ENCODE measurements at regions not wholly inside any gene's neighbourhood (a gene's known extent, or its start where the extent isn't known, plus 50 kb on each side); places are given as distances from the start of the nearest gene placed in this dataset.

DNA sequence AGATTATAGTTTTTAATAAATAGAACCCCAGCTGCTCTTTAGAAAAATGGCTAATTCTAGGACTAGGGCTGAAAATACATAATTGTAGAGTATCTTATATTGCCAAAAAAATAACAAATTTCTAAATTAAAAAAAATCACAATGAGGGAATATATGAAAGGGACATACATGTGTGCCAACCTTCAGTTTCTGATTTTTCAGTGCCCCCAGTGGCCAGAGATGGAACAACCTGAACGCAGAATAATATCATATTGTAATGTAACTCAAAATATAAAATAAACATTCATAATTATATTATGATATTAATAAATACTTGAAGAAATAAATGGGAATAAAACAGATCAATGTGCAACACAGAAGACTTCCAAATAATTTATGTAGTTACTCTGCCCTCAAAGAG lies 460.5 kb downstream of the ZNF385D start:
- no CpG with 5 or more reads among the region's 1 CpG for WGBS (ENCODE audit: insufficient coverage)
- no peaks in the 10 kb centered on the region for H3K4me1 ChIP-seq (ENCODE audit: control extremely low read depth in 1 of 4, control insufficient read depth in 4 of 4, insufficient read depth in 4 of 4, low read length in 3 of 4)
- H3K27ac ChIP-seq (ENCODE audit: insufficient read depth in 1 of 2, low read depth in 1 of 2, low read length in 2 of 2, poor library complexity in 1 of 2, severe bottlenecking in 2 of 2): no peak overlapping the region
- no peaks in the 10 kb centered on the region for H3K27me3 ChIP-seq (replicated peaks in 2 of 5; ENCODE audit: control insufficient read depth in 4 of 5, insufficient read depth in 5 of 5, low read length in 4 of 5)
- H3K9me3 ChIP-seq (ENCODE audit: control extremely low read depth in 1 of 5, control insufficient read depth in 4 of 5, insufficient read depth in 2 of 5, low read depth in 1 of 5, low read length in 4 of 5): peaks cover 0 to 3% (median 0%) of the 10 kb centered on the region in 5 experiments
- ChIA-PET POLR2A (no interaction called here), CTCF (interaction anchor here (1.0 kb wide), 1 partner anchor 12 kb away, joined by 3 read pairs; no protein-coding TSS in a partner anchor)
- H3K4me3 ChIP-seq (ENCODE audit: control insufficient read depth in 1 of 7, extremely low read depth in 1 of 7, insufficient read depth in 4 of 7, low read depth in 2 of 7, low read length in 6 of 7): no peak overlapping the region
- no peak for DNase-seq
- no peaks in the 10 kb centered on the region for H3K36me3 ChIP-seq (ENCODE audit: control insufficient read depth in 4 of 4, insufficient read depth in 4 of 4, low read length in 3 of 4)

GRCh38 chr3:21274079-21274571 lies 476.9 kb downstream of the ZNF385D start:
- CTCF ChIA-PET: no interaction called here
- Histone ChIP-seq H3K36me3 (ENCODE audit: control insufficient read depth in 4 of 4, insufficient read depth in 4 of 4, low read length in 3 of 4) (no peaks in the 10 kb centered on the region), H3K9me3 (ENCODE audit: control extremely low read depth in 1 of 5, control insufficient read depth in 4 of 5, insufficient read depth in 2 of 5, low read depth in 1 of 5, low read length in 4 of 5) (peaks cover 0 to 3% (median 0%) of the 10 kb centered on the region in 5 experiments), H3K27ac (ENCODE audit: insufficient read depth in 1 of 2, low read depth in 1 of 2, low read length in 2 of 2, poor library complexity in 1 of 2, severe bottlenecking in 2 of 2) (no peak overlapping the region), H3K4me3 (ENCODE audit: control insufficient read depth in 1 of 7, extremely low read depth in 1 of 7, insufficient read depth in 4 of 7, low read depth in 2 of 7, low read length in 6 of 7) (no peak overlapping the region), H3K27me3 (replicated peaks in 2 of 5; ENCODE audit: control insufficient read depth in 4 of 5, insufficient read depth in 5 of 5, low read length in 4 of 5) (no peaks in the 10 kb centered on the region), H3K4me1 (ENCODE audit: control extremely low read depth in 1 of 4, control insufficient read depth in 4 of 4, insufficient read depth in 4 of 4, low read length in 3 of 4) (no peaks in the 10 kb centered on the region)
- 100% methylated on average over 2 of the region's 2 CpGs for WGBS (ENCODE audit: insufficient coverage)
- POLR2A ChIA-PET: no interaction called here
- no peak for DNase-seq

GRCh38 chr3:21273259-21274025 lies 477.6 kb downstream of the ZNF385D start:
- no peak for DNase-seq
- Histone ChIP-seq H3K9me3 (ENCODE audit: control extremely low read depth in 1 of 5, control insufficient read depth in 4 of 5, insufficient read depth in 2 of 5, low read depth in 1 of 5, low read length in 4 of 5) (peaks cover 0 to 3% (median 0%) of the 10 kb centered on the region in 5 experiments), H3K27me3 (replicated peaks in 2 of 5; ENCODE audit: control insufficient read depth in 4 of 5, insufficient read depth in 5 of 5, low read length in 4 of 5) (no peaks in the 10 kb centered on the region), H3K4me1 (ENCODE audit: control extremely low read depth in 1 of 4, control insufficient read depth in 4 of 4, insufficient read depth in 4 of 4, low read length in 3 of 4) (no peaks in the 10 kb centered on the region), H3K36me3 (ENCODE audit: control insufficient read depth in 4 of 4, insufficient read depth in 4 of 4, low read length in 3 of 4) (no peaks in the 10 kb centered on the region), H3K27ac (ENCODE audit: insufficient read depth in 1 of 2, low read depth in 1 of 2, low read length in 2 of 2, poor library complexity in 1 of 2, severe bottlenecking in 2 of 2) (no peak overlapping the region), H3K4me3 (ENCODE audit: control insufficient read depth in 1 of 7, extremely low read depth in 1 of 7, insufficient read depth in 4 of 7, low read depth in 2 of 7, low read length in 6 of 7) (no peak overlapping the region)
- ChIA-PET POLR2A (no interaction called here), CTCF (no interaction called here)
- 100% methylated on average over 3 of the region's 4 CpGs for WGBS (ENCODE audit: insufficient coverage)

GRCh38 chr3:21271606-21272016 lies 479.4 kb downstream of the ZNF385D start:
- H3K27me3 ChIP-seq (replicated peaks in 2 of 5; ENCODE audit: control insufficient read depth in 4 of 5, insufficient read depth in 5 of 5, low read length in 4 of 5): no peaks in the 10 kb centered on the region
- H3K9me3 ChIP-seq (ENCODE audit: control extremely low read depth in 1 of 5, control insufficient read depth in 4 of 5, insufficient read depth in 2 of 5, low read depth in 1 of 5, low read length in 4 of 5): peaks cover 0 to 3% (median 0%) of the 10 kb centered on the region in 5 experiments
- POLR2A ChIA-PET: no interaction called here
- H3K4me1 ChIP-seq (ENCODE audit: control extremely low read depth in 1 of 4, control insufficient read depth in 4 of 4, insufficient read depth in 4 of 4, low read length in 3 of 4): no peaks in the 10 kb centered on the region
- 95% methylated on average over 17 of the region's 19 CpGs for WGBS (ENCODE audit: insufficient coverage)
- CTCF ChIA-PET: no interaction called here
- no peaks in the 10 kb centered on the region for H3K36me3 ChIP-seq (ENCODE audit: control insufficient read depth in 4 of 4, insufficient read depth in 4 of 4, low read length in 3 of 4)
- H3K27ac ChIP-seq (ENCODE audit: insufficient read depth in 1 of 2, low read depth in 1 of 2, low read length in 2 of 2, poor library complexity in 1 of 2, severe bottlenecking in 2 of 2): no peak overlapping the region
- no peak overlapping the region for H3K4me3 ChIP-seq (ENCODE audit: control insufficient read depth in 1 of 7, extremely low read depth in 1 of 7, insufficient read depth in 4 of 7, low read depth in 2 of 7, low read length in 6 of 7)
- DNase-seq: no peak

DNA sequence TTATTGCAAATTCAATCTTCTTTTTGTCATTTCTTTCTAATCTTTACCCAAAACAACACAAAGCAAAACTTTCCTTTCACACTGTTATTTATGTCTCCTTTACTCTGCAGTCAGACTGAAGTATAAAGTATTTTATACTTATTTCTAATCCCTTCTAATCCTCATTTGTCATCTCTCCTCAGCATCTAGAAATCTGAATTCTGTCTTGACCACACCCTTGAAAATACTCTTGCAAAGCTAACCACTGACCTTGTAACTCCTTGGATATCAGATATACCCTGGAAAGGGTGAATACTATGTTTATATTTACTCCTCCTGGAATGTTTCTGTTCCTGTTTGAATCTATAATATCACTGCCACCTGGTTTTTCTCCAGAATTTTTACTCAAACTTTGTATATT lies 481.1 kb downstream of the ZNF385D start:
- Histone ChIP-seq H3K4me1 (ENCODE audit: control extremely low read depth in 1 of 4, control insufficient read depth in 4 of 4, insufficient read depth in 4 of 4, low read length in 3 of 4) (no peaks in the 10 kb centered on the region), H3K27ac (ENCODE audit: insufficient read depth in 1 of 2, low read depth in 1 of 2, low read length in 2 of 2, poor library complexity in 1 of 2, severe bottlenecking in 2 of 2) (no peak overlapping the region), H3K9me3 (ENCODE audit: control extremely low read depth in 1 of 5, control insufficient read depth in 4 of 5, insufficient read depth in 2 of 5, low read depth in 1 of 5, low read length in 4 of 5) (peaks cover 0 to 3% (median 0%) of the 10 kb centered on the region in 5 experiments), H3K27me3 (replicated peaks in 2 of 5; ENCODE audit: control insufficient read depth in 4 of 5, insufficient read depth in 5 of 5, low read length in 4 of 5) (no peaks in the 10 kb centered on the region), H3K4me3 (ENCODE audit: control insufficient read depth in 1 of 7, extremely low read depth in 1 of 7, insufficient read depth in 4 of 7, low read depth in 2 of 7, low read length in 6 of 7) (no peak overlapping the region), H3K36me3 (ENCODE audit: control insufficient read depth in 4 of 4, insufficient read depth in 4 of 4, low read length in 3 of 4) (no peaks in the 10 kb centered on the region)
- CTCF ChIA-PET: no interaction called here
- POLR2A ChIA-PET: no interaction called here
- no peak for DNase-seq

DNA sequence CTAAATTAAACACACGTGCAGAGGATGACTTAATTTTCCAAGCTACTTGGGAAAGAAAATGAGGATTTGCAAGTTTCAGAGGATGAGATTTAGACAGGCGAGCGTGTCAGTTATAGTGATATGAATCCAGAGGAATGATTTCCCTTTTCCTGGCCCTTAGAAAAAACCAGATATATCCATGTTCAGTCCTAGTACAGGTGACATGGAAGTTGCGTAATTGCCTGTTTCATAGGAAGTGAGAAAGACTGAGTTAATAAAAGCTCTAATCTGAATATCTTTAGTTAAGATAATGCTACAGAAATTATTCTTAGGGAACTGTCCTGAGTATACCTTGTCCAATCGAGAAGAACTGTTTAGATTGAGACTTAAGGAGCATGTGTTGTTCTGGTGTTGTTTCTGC lies 490.5 kb downstream of the ZNF385D start:
- no peaks in the 10 kb centered on the region for H3K4me1 ChIP-seq (ENCODE audit: control extremely low read depth in 1 of 4, control insufficient read depth in 4 of 4, insufficient read depth in 4 of 4, low read length in 3 of 4)
- no peaks in the 10 kb centered on the region for H3K36me3 ChIP-seq (ENCODE audit: control insufficient read depth in 4 of 4, insufficient read depth in 4 of 4, low read length in 3 of 4)
- no peak overlapping the region for H3K27ac ChIP-seq (ENCODE audit: insufficient read depth in 1 of 2, low read depth in 1 of 2, low read length in 2 of 2, poor library complexity in 1 of 2, severe bottlenecking in 2 of 2)
- H3K4me3 ChIP-seq (ENCODE audit: control insufficient read depth in 1 of 7, extremely low read depth in 1 of 7, insufficient read depth in 4 of 7, low read depth in 2 of 7, low read length in 6 of 7): no peak overlapping the region
- H3K9me3 ChIP-seq (ENCODE audit: control extremely low read depth in 1 of 5, control insufficient read depth in 4 of 5, insufficient read depth in 2 of 5, low read depth in 1 of 5, low read length in 4 of 5): peaks cover 0 to 1% (median 0%) of the 10 kb centered on the region in 5 experiments
- no peak for DNase-seq
- CTCF ChIA-PET: no interaction called here
- 50% methylated on average over 2 of the region's 5 CpGs for WGBS (ENCODE audit: insufficient coverage)
- POLR2A ChIA-PET: no interaction called here
- H3K27me3 ChIP-seq (replicated peaks in 2 of 5; ENCODE audit: control insufficient read depth in 4 of 5, insufficient read depth in 5 of 5, low read length in 4 of 5): no peaks in the 10 kb centered on the region

DNA sequence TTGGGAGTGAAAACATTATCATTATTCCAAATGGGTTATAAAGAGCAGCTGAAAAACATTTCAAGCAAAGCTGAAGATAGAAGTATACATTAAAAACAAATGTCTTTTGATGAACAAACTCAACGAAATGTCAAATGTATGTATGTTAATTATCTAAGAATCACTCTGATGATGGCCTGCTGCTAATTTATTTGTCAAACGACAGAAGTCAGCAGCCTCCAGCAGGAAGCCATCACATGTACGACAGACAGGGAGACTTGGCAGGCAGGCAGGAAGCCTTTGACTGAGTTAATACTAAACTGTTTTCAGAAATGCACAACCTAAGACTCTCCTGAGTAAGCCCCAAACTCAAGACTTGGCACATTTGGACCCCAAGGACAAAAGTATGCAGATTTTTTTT lies 491.1 kb downstream of the ZNF385D start:
- CTCF ChIA-PET: no interaction called here
- POLR2A ChIA-PET: no interaction called here
- no peaks in the 10 kb centered on the region for H3K36me3 ChIP-seq (ENCODE audit: control insufficient read depth in 4 of 4, insufficient read depth in 4 of 4, low read length in 3 of 4)
- no peak overlapping the region for H3K27ac ChIP-seq (ENCODE audit: insufficient read depth in 1 of 2, low read depth in 1 of 2, low read length in 2 of 2, poor library complexity in 1 of 2, severe bottlenecking in 2 of 2)
- whole genome bisulfite sequencing (ENCODE audit: insufficient coverage): 33% methylated on average over 3 of the region's 3 CpGs
- peaks cover 0 to 1% (median 0%) of the 10 kb centered on the region in 5 experiments for H3K9me3 ChIP-seq (ENCODE audit: control extremely low read depth in 1 of 5, control insufficient read depth in 4 of 5, insufficient read depth in 2 of 5, low read depth in 1 of 5, low read length in 4 of 5)
- H3K4me3 ChIP-seq (ENCODE audit: control insufficient read depth in 1 of 7, extremely low read depth in 1 of 7, insufficient read depth in 4 of 7, low read depth in 2 of 7, low read length in 6 of 7): no peak overlapping the region
- DNase-seq: no peak
- H3K4me1 ChIP-seq (ENCODE audit: control extremely low read depth in 1 of 4, control insufficient read depth in 4 of 4, insufficient read depth in 4 of 4, low read length in 3 of 4): no peaks in the 10 kb centered on the region
- no peaks in the 10 kb centered on the region for H3K27me3 ChIP-seq (replicated peaks in 2 of 5; ENCODE audit: control insufficient read depth in 4 of 5, insufficient read depth in 5 of 5, low read length in 4 of 5)
